H9 (cell line): ENCODE measurements at regions not wholly inside any gene's neighbourhood (a gene's known extent, or its start where the extent isn't known, plus 50 kb on each side); places are given as distances from the start of the nearest gene placed in this dataset.

ENCODE experiments used
- DNase-seq: peaks from one replicate; pipeline ENCODE4 v3.0.0-alpha.2; 2017
- H2AFZ ChIP-seq: one replicate; pipeline ENCODE4 v1.6.1; 2013; ENCODE audit warnings: mild to moderate bottlenecking, low read length, control low read depth, moderate library complexity
- H2AK5ac ChIP-seq: 2 replicates; pipeline ENCODE4 v1.6.1; 2013; ENCODE audit warnings: low read length, control low read depth, mixed read lengths; ENCODE audit not compliant: insufficient read length
- H2BK120ac ChIP-seq: one replicate; pipeline ENCODE4 v1.6.1; 2013; ENCODE audit warnings: low read depth, mild to moderate bottlenecking, low read length, control low read depth, inconsistent platforms; ENCODE audit not compliant: poor library complexity, severe bottlenecking
- H2BK12ac ChIP-seq: 2 replicates; pipeline ENCODE4 v1.6.1; 2013; ENCODE audit warnings: low read length, control low read depth, mixed read lengths, low read depth; ENCODE audit not compliant: insufficient read length
- H2BK15ac ChIP-seq: 2 replicates; pipeline ENCODE4 v1.6.1; 2013; ENCODE audit warnings: low read depth, low read length, control low read depth
- H2BK20ac ChIP-seq: one replicate; pipeline ENCODE4 v1.6.1; 2013; ENCODE audit warnings: low read depth, mild to moderate bottlenecking, low read length, control low read depth, inconsistent platforms; ENCODE audit not compliant: poor library complexity, severe bottlenecking
- H2BK5ac ChIP-seq: 2 replicates; pipeline ENCODE4 v1.6.1; 2013; ENCODE audit warnings: low read length, control low read depth, mixed read lengths; ENCODE audit not compliant: insufficient read length
- H3K14ac ChIP-seq: 2 replicates; pipeline ENCODE4 v1.6.1; 2013; ENCODE audit warnings: low read length, control low read depth; ENCODE audit not compliant: insufficient read depth
- H3K18ac ChIP-seq: 2 replicates; pipeline ENCODE4 v1.6.1; 2013; ENCODE audit warnings: low read depth, mild to moderate bottlenecking, mixed read lengths, low read length, control low read depth; ENCODE audit not compliant: insufficient read length
- H3K23ac ChIP-seq: 2 replicates; pipeline ENCODE4 v1.6.1; 2013; ENCODE audit warnings: low read length, control low read depth, mixed read lengths, low read depth; ENCODE audit not compliant: insufficient read length
- H3K23me2 ChIP-seq: 2 replicates; pipeline ENCODE4 v1.6.1; 2013; ENCODE audit warnings: low read depth, mild to moderate bottlenecking, mixed read lengths, low read length, control low read depth; ENCODE audit not compliant: insufficient read length, poor library complexity, severe bottlenecking
- H3K27ac ChIP-seq: 2 replicates; pipeline ENCODE4 v1.5.1; 2013; ENCODE audit warnings: low read length, control low read depth, mixed read lengths, low read depth; ENCODE audit not compliant: insufficient read length
- H3K27me3 ChIP-seq: 2 replicates; pipeline ENCODE4 v1.6.1; 2013; ENCODE audit warnings: low read length, control low read depth, inconsistent platforms; ENCODE audit not compliant: insufficient read depth
- H3K4ac ChIP-seq: 2 replicates; pipeline ENCODE4 v1.6.1; 2013; ENCODE audit warnings: low read depth, mild to moderate bottlenecking, control low read depth, inconsistent platforms, low read length, moderate library complexity
- H3K4me1 ChIP-seq: 2 replicates; pipeline ENCODE4 v1.6.1; 2013; ENCODE audit warnings: low read length, control low read depth, inconsistent platforms; ENCODE audit not compliant: insufficient read depth
- H3K4me2 ChIP-seq: 2 replicates; pipeline ENCODE4 v1.6.1; 2013; ENCODE audit warnings: low read length, control low read depth, mixed read lengths; ENCODE audit not compliant: insufficient read length, insufficient read depth
- H3K56ac ChIP-seq: 2 replicates; pipeline ENCODE4 v1.6.1; 2013; ENCODE audit warnings: low read depth, mild to moderate bottlenecking, mixed read lengths, low read length, control low read depth; ENCODE audit not compliant: insufficient read length
- H3K79me1 ChIP-seq: 2 replicates; pipeline ENCODE4 v1.6.1; 2013; ENCODE audit warnings: low read depth, mild to moderate bottlenecking, moderate library complexity, low read length, control low read depth, inconsistent platforms; ENCODE audit not compliant: insufficient read depth, poor library complexity, severe bottlenecking
- H3K79me2 ChIP-seq: 2 replicates; pipeline ENCODE4 v1.6.1; 2013; ENCODE audit warnings: low read length, control low read depth, inconsistent platforms; ENCODE audit not compliant: insufficient read depth
- H3K9ac ChIP-seq: 2 replicates; pipeline ENCODE4 v1.6.1; 2013; ENCODE audit warnings: low read length, control low read depth, mixed read lengths; ENCODE audit not compliant: insufficient read length; ENCODE audit errors: extremely low read depth
- H3K9me3 ChIP-seq: one replicate; pipeline ENCODE4 v1.6.1; 2013; ENCODE audit warnings: low read depth, low read length, inconsistent platforms; ENCODE audit not compliant: control insufficient read depth
- H3T11ph ChIP-seq: one replicate; pipeline ENCODE4 v1.6.1; 2013; ENCODE audit warnings: mild to moderate bottlenecking, low read length, control low read depth, inconsistent platforms
- H4K20me1 ChIP-seq: one replicate; pipeline ENCODE4 v1.6.1; 2013; ENCODE audit not compliant: control insufficient read depth, insufficient read length, insufficient read depth
- H4K5ac ChIP-seq: 2 replicates; pipeline ENCODE4 v1.6.1; 2013; ENCODE audit warnings: low read depth, mild to moderate bottlenecking, mixed read lengths, low read length, control low read depth; ENCODE audit not compliant: insufficient read length
- H4K8ac ChIP-seq: replicated peaks from 2 replicates; pipeline ENCODE4 v1.6.1; 2013; ENCODE audit warnings: low read length, control low read depth, mixed read lengths, low read depth; ENCODE audit not compliant: insufficient read length
- H4K91ac ChIP-seq: 2 replicates; pipeline ENCODE4 v1.6.1; 2013; ENCODE audit warnings: low read depth, mild to moderate bottlenecking, moderate library complexity, mixed read lengths, low read length, control low read depth; ENCODE audit not compliant: insufficient read length
- H3K27ac Mint-ChIP-seq, 3 experiments: 2 replicates in 2 of 3; 3 replicates in 1 of 3; pipeline ENCODE4 v1.8.0; 2020 to 2021; ENCODE audit warnings: mixed read lengths in 3 of 3, mild to moderate bottlenecking in 1 of 3, moderate library complexity in 1 of 3
- H3K27me3 Mint-ChIP-seq: 2 replicates; pipeline ENCODE4 v1.8.0; 2021; ENCODE audit warnings: low read depth, mild to moderate bottlenecking, moderate library complexity, mixed read lengths
- H3K36me3 Mint-ChIP-seq, 3 experiments: 2 replicates in 2 of 3; 3 replicates in 1 of 3; pipeline ENCODE4 v1.8.0; 2020 to 2021; ENCODE audit warnings: low read depth in 3 of 3, mixed read lengths in 3 of 3; ENCODE audit not compliant: insufficient read depth in 1 of 3
- H3K4me1 Mint-ChIP-seq, 2 experiments: 2 replicates each; pipeline ENCODE4 v1.8.0; 2020; ENCODE audit warnings: mixed read lengths in 2 of 2
- H3K4me3 Mint-ChIP-seq, 2 experiments: 2 replicates in 1 of 2; 3 replicates in 1 of 2; pipeline ENCODE4 v1.8.0; 2020 to 2021; ENCODE audit warnings: mild to moderate bottlenecking in 2 of 2, mixed read lengths in 2 of 2, moderate library complexity in 1 of 2
- H3K9me3 Mint-ChIP-seq, 2 experiments: 2 replicates in 1 of 2; 3 replicates in 1 of 2; pipeline ENCODE4 v1.8.0; 2020; ENCODE audit warnings: mild to moderate bottlenecking in 2 of 2, mixed read lengths in 2 of 2, moderate library complexity in 1 of 2
- CTCF ChIP-seq: fragments of 200-600 bp; sonication (generic); conservative IDR thresholded peaks from 3 replicates; pipeline ENCODE4 v1.8.0; 2021; ENCODE audit warnings: antibody characterized with exemption, mild to moderate bottlenecking
- WGBS: extraction: QIAGEN DNeasy Blood & Tissue Kit; methylation state at CpG from one replicate; pipeline ENCODE4 v1.1.7; 2013; ENCODE audit warnings: missing lambda C conversion rate, low lambda C conversion rate, mixed read lengths; ENCODE audit not compliant: insufficient read length; ENCODE audit errors: extremely low coverage; 5-methylcytosine and 5-hydroxymethylcytosine counted together

- no peak overlapping the region for H4K8ac ChIP-seq
- H3K4me1 Mint-ChIP-seq, result no peaks in the 10 kb centered on the region
- no peak for TF ChIP-seq CTCF
- no peak overlapping the region for H2BK20ac ChIP-seq
- no peaks in the 10 kb centered on the region for H3K9me3 Mint-ChIP-seq
- no peak overlapping the region for H3K4me3 Mint-ChIP-seq
- no peak overlapping the region for H2BK12ac ChIP-seq
- no peaks in the 10 kb centered on the region for H3K23me2 ChIP-seq
- no peak overlapping the region for H2BK15ac ChIP-seq
- H3K27ac ChIP-seq, result no peak overlapping the region
- no peak overlapping the region for H3K56ac ChIP-seq
- H2AK5ac ChIP-seq, result no peak overlapping the region
- H3K27ac Mint-ChIP-seq, result no peak overlapping the region
- WGBS, result no CpG with 5 or more reads among the region's 6 CpGs
- no peak overlapping the region for H2BK5ac ChIP-seq
- no peaks in the 10 kb centered on the region for H3K79me1 ChIP-seq
- H3K36me3 Mint-ChIP-seq, result no peaks in the 10 kb centered on the region
- no peak overlapping the region for H3K4me2 ChIP-seq
- no peak overlapping the region for H3K18ac ChIP-seq
- no peak overlapping the region for H2AFZ ChIP-seq
- H3K23ac ChIP-seq, result no peak overlapping the region
- H3K79me2 ChIP-seq, result no peaks in the 10 kb centered on the region
- no peaks in the 10 kb centered on the region for H3K27me3 ChIP-seq
- no peak overlapping the region for H3K14ac ChIP-seq
- no peak overlapping the region for H3K4ac ChIP-seq
- H2BK120ac ChIP-seq, result no peak overlapping the region
- no peaks in the 10 kb centered on the region for H3K27me3 Mint-ChIP-seq
- H4K20me1 ChIP-seq, result no peaks in the 10 kb centered on the region
- no peak overlapping the region for H4K5ac ChIP-seq
- no peak overlapping the region for H4K91ac ChIP-seq
- no peaks in the 10 kb centered on the region for H3K9me3 ChIP-seq
- DNase-seq, result no peak
- H3T11ph ChIP-seq, result no peak overlapping the region
- no peak overlapping the region for H3K9ac ChIP-seq
- H3K4me1 ChIP-seq, result no peaks in the 10 kb centered on the region
Measured at GRCh38 chr15:87573039-87573438, 683.5 kb downstream of the NTRK3 start.
